H9 (cell line): ENCODE measurements at regions not wholly inside any gene's neighbourhood (a gene's known extent, or its start where the extent isn't known, plus 50 kb on each side); places are given as distances from the start of the nearest gene placed in this dataset.

Source experiments
- DNase-seq: peaks from one replicate; pipeline ENCODE4 v3.0.0-alpha.2; 2017
- H2AFZ ChIP-seq: one replicate; pipeline ENCODE4 v1.6.1; 2013; ENCODE audit warnings: mild to moderate bottlenecking, low read length, control low read depth, moderate library complexity
- H2AK5ac ChIP-seq: 2 replicates; pipeline ENCODE4 v1.6.1; 2013; ENCODE audit warnings: low read length, control low read depth, mixed read lengths; ENCODE audit not compliant: insufficient read length
- H2BK120ac ChIP-seq: one replicate; pipeline ENCODE4 v1.6.1; 2013; ENCODE audit warnings: low read depth, mild to moderate bottlenecking, low read length, control low read depth, inconsistent platforms; ENCODE audit not compliant: poor library complexity, severe bottlenecking
- H2BK12ac ChIP-seq: 2 replicates; pipeline ENCODE4 v1.6.1; 2013; ENCODE audit warnings: low read length, control low read depth, mixed read lengths, low read depth; ENCODE audit not compliant: insufficient read length
- H2BK15ac ChIP-seq: 2 replicates; pipeline ENCODE4 v1.6.1; 2013; ENCODE audit warnings: low read depth, low read length, control low read depth
- H2BK20ac ChIP-seq: one replicate; pipeline ENCODE4 v1.6.1; 2013; ENCODE audit warnings: low read depth, mild to moderate bottlenecking, low read length, control low read depth, inconsistent platforms; ENCODE audit not compliant: poor library complexity, severe bottlenecking
- H2BK5ac ChIP-seq: 2 replicates; pipeline ENCODE4 v1.6.1; 2013; ENCODE audit warnings: low read length, control low read depth, mixed read lengths; ENCODE audit not compliant: insufficient read length
- H3K14ac ChIP-seq: 2 replicates; pipeline ENCODE4 v1.6.1; 2013; ENCODE audit warnings: low read length, control low read depth; ENCODE audit not compliant: insufficient read depth
- H3K18ac ChIP-seq: 2 replicates; pipeline ENCODE4 v1.6.1; 2013; ENCODE audit warnings: low read depth, mild to moderate bottlenecking, mixed read lengths, low read length, control low read depth; ENCODE audit not compliant: insufficient read length
- H3K23ac ChIP-seq: 2 replicates; pipeline ENCODE4 v1.6.1; 2013; ENCODE audit warnings: low read length, control low read depth, mixed read lengths, low read depth; ENCODE audit not compliant: insufficient read length
- H3K23me2 ChIP-seq: 2 replicates; pipeline ENCODE4 v1.6.1; 2013; ENCODE audit warnings: low read depth, mild to moderate bottlenecking, mixed read lengths, low read length, control low read depth; ENCODE audit not compliant: insufficient read length, poor library complexity, severe bottlenecking
- H3K27ac ChIP-seq: 2 replicates; pipeline ENCODE4 v1.5.1; 2013; ENCODE audit warnings: low read length, control low read depth, mixed read lengths, low read depth; ENCODE audit not compliant: insufficient read length
- H3K27me3 ChIP-seq: 2 replicates; pipeline ENCODE4 v1.6.1; 2013; ENCODE audit warnings: low read length, control low read depth, inconsistent platforms; ENCODE audit not compliant: insufficient read depth
- H3K4ac ChIP-seq: 2 replicates; pipeline ENCODE4 v1.6.1; 2013; ENCODE audit warnings: low read depth, mild to moderate bottlenecking, control low read depth, inconsistent platforms, low read length, moderate library complexity
- H3K4me1 ChIP-seq: 2 replicates; pipeline ENCODE4 v1.6.1; 2013; ENCODE audit warnings: low read length, control low read depth, inconsistent platforms; ENCODE audit not compliant: insufficient read depth
- H3K4me2 ChIP-seq: 2 replicates; pipeline ENCODE4 v1.6.1; 2013; ENCODE audit warnings: low read length, control low read depth, mixed read lengths; ENCODE audit not compliant: insufficient read length, insufficient read depth
- H3K56ac ChIP-seq: 2 replicates; pipeline ENCODE4 v1.6.1; 2013; ENCODE audit warnings: low read depth, mild to moderate bottlenecking, mixed read lengths, low read length, control low read depth; ENCODE audit not compliant: insufficient read length
- H3K79me1 ChIP-seq: 2 replicates; pipeline ENCODE4 v1.6.1; 2013; ENCODE audit warnings: low read depth, mild to moderate bottlenecking, moderate library complexity, low read length, control low read depth, inconsistent platforms; ENCODE audit not compliant: insufficient read depth, poor library complexity, severe bottlenecking
- H3K79me2 ChIP-seq: 2 replicates; pipeline ENCODE4 v1.6.1; 2013; ENCODE audit warnings: low read length, control low read depth, inconsistent platforms; ENCODE audit not compliant: insufficient read depth
- H3K9ac ChIP-seq: 2 replicates; pipeline ENCODE4 v1.6.1; 2013; ENCODE audit warnings: low read length, control low read depth, mixed read lengths; ENCODE audit not compliant: insufficient read length; ENCODE audit errors: extremely low read depth
- H3K9me3 ChIP-seq: one replicate; pipeline ENCODE4 v1.6.1; 2013; ENCODE audit warnings: low read depth, low read length, inconsistent platforms; ENCODE audit not compliant: control insufficient read depth
- H3T11ph ChIP-seq: one replicate; pipeline ENCODE4 v1.6.1; 2013; ENCODE audit warnings: mild to moderate bottlenecking, low read length, control low read depth, inconsistent platforms
- H4K20me1 ChIP-seq: one replicate; pipeline ENCODE4 v1.6.1; 2013; ENCODE audit not compliant: control insufficient read depth, insufficient read length, insufficient read depth
- H4K5ac ChIP-seq: 2 replicates; pipeline ENCODE4 v1.6.1; 2013; ENCODE audit warnings: low read depth, mild to moderate bottlenecking, mixed read lengths, low read length, control low read depth; ENCODE audit not compliant: insufficient read length
- H4K8ac ChIP-seq: replicated peaks from 2 replicates; pipeline ENCODE4 v1.6.1; 2013; ENCODE audit warnings: low read length, control low read depth, mixed read lengths, low read depth; ENCODE audit not compliant: insufficient read length
- H4K91ac ChIP-seq: 2 replicates; pipeline ENCODE4 v1.6.1; 2013; ENCODE audit warnings: low read depth, mild to moderate bottlenecking, moderate library complexity, mixed read lengths, low read length, control low read depth; ENCODE audit not compliant: insufficient read length
- H3K27ac Mint-ChIP-seq, 3 experiments: 2 replicates in 2 of 3; 3 replicates in 1 of 3; pipeline ENCODE4 v1.8.0; 2020 to 2021; ENCODE audit warnings: mixed read lengths in 3 of 3, mild to moderate bottlenecking in 1 of 3, moderate library complexity in 1 of 3
- H3K27me3 Mint-ChIP-seq: 2 replicates; pipeline ENCODE4 v1.8.0; 2021; ENCODE audit warnings: low read depth, mild to moderate bottlenecking, moderate library complexity, mixed read lengths
- H3K36me3 Mint-ChIP-seq, 3 experiments: 2 replicates in 2 of 3; 3 replicates in 1 of 3; pipeline ENCODE4 v1.8.0; 2020 to 2021; ENCODE audit warnings: low read depth in 3 of 3, mixed read lengths in 3 of 3; ENCODE audit not compliant: insufficient read depth in 1 of 3
- H3K4me1 Mint-ChIP-seq, 2 experiments: 2 replicates each; pipeline ENCODE4 v1.8.0; 2020; ENCODE audit warnings: mixed read lengths in 2 of 2
- H3K4me3 Mint-ChIP-seq, 2 experiments: 2 replicates in 1 of 2; 3 replicates in 1 of 2; pipeline ENCODE4 v1.8.0; 2020 to 2021; ENCODE audit warnings: mild to moderate bottlenecking in 2 of 2, mixed read lengths in 2 of 2, moderate library complexity in 1 of 2
- H3K9me3 Mint-ChIP-seq, 2 experiments: 2 replicates in 1 of 2; 3 replicates in 1 of 2; pipeline ENCODE4 v1.8.0; 2020; ENCODE audit warnings: mild to moderate bottlenecking in 2 of 2, mixed read lengths in 2 of 2, moderate library complexity in 1 of 2
- WGBS: extraction: QIAGEN DNeasy Blood & Tissue Kit; methylation state at CpG from one replicate; pipeline ENCODE4 v1.1.7; 2013; ENCODE audit warnings: missing lambda C conversion rate, low lambda C conversion rate, mixed read lengths; ENCODE audit not compliant: insufficient read length; ENCODE audit errors: extremely low coverage; 5-methylcytosine and 5-hydroxymethylcytosine counted together
- TF ChIP-seq, protein P1 (sequence below): fragments of 200-600 bp; sonication (generic); conservative IDR thresholded peaks from 3 replicates; pipeline ENCODE4 v1.8.0; 2021; ENCODE audit warnings: antibody characterized with exemption, mild to moderate bottlenecking

DNA sequence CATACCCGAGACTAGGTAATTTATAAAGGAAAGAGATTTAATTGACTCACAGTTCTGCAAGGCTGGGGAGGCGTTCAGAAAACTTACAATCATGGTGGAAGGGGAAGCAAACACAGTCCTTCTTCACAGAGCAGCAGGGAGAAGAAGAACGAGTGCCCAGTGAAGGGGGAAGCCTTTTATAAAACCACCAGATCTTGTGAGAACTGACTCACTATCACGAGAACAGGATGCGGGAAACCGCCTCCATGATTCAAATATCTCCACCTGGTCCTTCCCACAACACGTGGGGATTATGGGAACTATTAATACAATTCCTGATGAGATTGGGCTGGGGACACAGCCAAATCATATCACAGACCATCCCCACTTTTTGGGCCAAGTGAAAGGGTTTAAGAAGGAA, 58.8 kb upstream of the CTXND1 start:
- DNase-seq: no peak
- Mint-ChIP-seq H3K27ac (no peak overlapping the region; a peak in 1 of 7 replicates), H3K36me3 (no peaks in the 10 kb centered on the region), H3K4me1 (no peaks in the 10 kb centered on the region), H3K4me3 (no peak overlapping the region), H3K27me3 (peaks cover 7% of the 10 kb centered on the region; the same call in 1 of the 2 replicates), H3K9me3 (peaks cover 0 to 3% of the 10 kb centered on the region in 2 experiments; a peak in 1 of 5 replicates)
- no peak overlapping the region for H2BK5ac ChIP-seq
- no peaks in the 10 kb centered on the region for H3K9me3 ChIP-seq
- H2BK120ac ChIP-seq: no peak overlapping the region
- no peaks in the 10 kb centered on the region for H3K27me3 ChIP-seq
- H3K79me2 ChIP-seq: no peaks in the 10 kb centered on the region
- no peak overlapping the region for H4K91ac ChIP-seq
- TF ChIP-seq, protein P1, sequence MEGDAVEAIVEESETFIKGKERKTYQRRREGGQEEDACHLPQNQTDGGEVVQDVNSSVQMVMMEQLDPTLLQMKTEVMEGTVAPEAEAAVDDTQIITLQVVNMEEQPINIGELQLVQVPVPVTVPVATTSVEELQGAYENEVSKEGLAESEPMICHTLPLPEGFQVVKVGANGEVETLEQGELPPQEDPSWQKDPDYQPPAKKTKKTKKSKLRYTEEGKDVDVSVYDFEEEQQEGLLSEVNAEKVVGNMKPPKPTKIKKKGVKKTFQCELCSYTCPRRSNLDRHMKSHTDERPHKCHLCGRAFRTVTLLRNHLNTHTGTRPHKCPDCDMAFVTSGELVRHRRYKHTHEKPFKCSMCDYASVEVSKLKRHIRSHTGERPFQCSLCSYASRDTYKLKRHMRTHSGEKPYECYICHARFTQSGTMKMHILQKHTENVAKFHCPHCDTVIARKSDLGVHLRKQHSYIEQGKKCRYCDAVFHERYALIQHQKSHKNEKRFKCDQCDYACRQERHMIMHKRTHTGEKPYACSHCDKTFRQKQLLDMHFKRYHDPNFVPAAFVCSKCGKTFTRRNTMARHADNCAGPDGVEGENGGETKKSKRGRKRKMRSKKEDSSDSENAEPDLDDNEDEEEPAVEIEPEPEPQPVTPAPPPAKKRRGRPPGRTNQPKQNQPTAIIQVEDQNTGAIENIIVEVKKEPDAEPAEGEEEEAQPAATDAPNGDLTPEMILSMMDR: no peak
- H2AK5ac ChIP-seq: no peak overlapping the region
- H3K23ac ChIP-seq: no peak overlapping the region
- H3K9ac ChIP-seq: no peak overlapping the region
- H2BK20ac ChIP-seq: no peak overlapping the region
- H3K18ac ChIP-seq: no peak overlapping the region
- no peak overlapping the region for H3K27ac ChIP-seq
- no peaks in the 10 kb centered on the region for H3K4me1 ChIP-seq
- no peak overlapping the region for H3K14ac ChIP-seq
- no peak overlapping the region for H3K4ac ChIP-seq
- H3K56ac ChIP-seq: no peak overlapping the region
- H3K79me1 ChIP-seq: no peaks in the 10 kb centered on the region
- no peaks in the 10 kb centered on the region for H4K20me1 ChIP-seq
- no peaks in the 10 kb centered on the region for H3K23me2 ChIP-seq
- H2AFZ ChIP-seq: no peak overlapping the region
- WGBS: no CpG with 5 or more reads among the region's 7 CpGs
- H2BK12ac ChIP-seq: no peak overlapping the region
- H3T11ph ChIP-seq: no peak overlapping the region
- H4K5ac ChIP-seq: no peak overlapping the region
- no peak overlapping the region for H2BK15ac ChIP-seq
- H4K8ac ChIP-seq: no peak overlapping the region
- H3K4me2 ChIP-seq: no peak overlapping the region
